ENCODE measurements at regions not wholly inside any gene's neighbourhood (a gene's known extent, or its start where the extent isn't known, plus 50 kb on each side); places are given as distances from the start of the nearest gene placed in this dataset.
A peak's percentile ranks its signal among the peaks of the same experiment; 100 is the strongest.
"Not testable (repeated sequence)": the region's sequence is repeated elsewhere in the genome, so short reads cannot be mapped to it uniquely, and the experiment has no call there.

- in situ Hi-C loops (cut with HindIII; ENCODE audit: low sequenced_read_pairs), result no loop called here
- DNase-seq (ENCODE audit: low spot score), result no peak
Measured at GRCh38 chr1:58948671-58949070, 164.8 kb upstream of the JUN start.

- in situ Hi-C loops (cut with HindIII; ENCODE audit: low sequenced_read_pairs), result no loop called here
- DNase-seq (ENCODE audit: low spot score), result no peak
Measured at GRCh38 chr1:58949551-58950220, 165.8 kb upstream of the JUN start.

DNA sequence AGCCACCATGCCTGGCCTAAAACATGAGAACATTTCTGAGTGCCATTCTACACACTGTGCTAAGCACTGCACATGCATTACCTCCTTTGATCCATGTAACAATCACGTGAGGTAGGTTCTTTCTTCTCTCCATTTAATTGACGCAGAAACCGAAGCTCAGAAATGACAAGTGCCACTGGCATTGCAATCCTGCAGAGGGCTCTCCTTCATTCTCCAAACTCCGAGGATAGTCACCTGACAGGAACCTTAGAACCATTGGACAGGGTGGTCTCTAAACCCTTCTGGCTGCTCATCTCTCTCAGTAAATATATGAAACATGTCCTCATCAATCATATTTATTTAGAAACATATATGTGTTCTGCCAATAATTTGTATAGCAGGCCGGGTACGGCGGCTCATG is 167.1 kb upstream of the JUN start:
- in situ Hi-C loops (cut with HindIII; ENCODE audit: low sequenced_read_pairs), result no loop called here
- no peak for DNase-seq (ENCODE audit: low spot score)

GRCh38 chr1:58953951-58954350 is 170.1 kb upstream of the JUN start:
- in situ Hi-C loops (cut with HindIII; ENCODE audit: low sequenced_read_pairs), result not testable (repeated sequence)

GRCh38 chr1:58963287-58963686 is 179.4 kb upstream of the JUN start:
- in situ Hi-C loops (cut with HindIII; ENCODE audit: low sequenced_read_pairs); DNase-seq (ENCODE audit: low spot score): not testable (repeated sequence)

More at GRCh38 chr1:58953951-58954350, 170.1 kb upstream of the JUN start:
- not testable (repeated sequence) for DNase-seq (ENCODE audit: low spot score)

DNA sequence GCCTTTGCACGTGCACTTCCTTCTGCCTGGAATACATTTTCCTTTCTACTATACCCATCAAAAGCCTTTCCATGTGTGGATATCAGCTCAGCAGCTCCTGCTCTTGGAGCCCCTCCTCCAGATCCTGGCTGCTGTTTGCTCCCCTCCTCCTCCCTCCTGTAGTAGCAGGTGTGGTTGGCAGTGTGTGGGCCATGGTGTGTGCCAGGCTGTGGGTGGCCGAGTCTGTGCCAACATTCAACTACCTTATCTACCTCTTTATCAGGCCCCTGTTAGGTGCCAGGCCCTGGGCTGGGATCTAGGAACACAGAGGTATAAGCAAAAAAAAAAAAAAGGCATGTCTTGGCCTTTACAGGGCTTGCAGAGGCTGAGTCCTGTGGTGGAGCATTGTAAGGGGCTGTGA is 180.6 kb upstream of the JUN start:
- in situ Hi-C loops (cut with HindIII; ENCODE audit: low sequenced_read_pairs), result no loop called here
- no peak for DNase-seq (ENCODE audit: low spot score)

GRCh38 chr1:58964880-58965279 is 181.0 kb upstream of the JUN start:
- in situ Hi-C loops (cut with HindIII; ENCODE audit: low sequenced_read_pairs), result no loop called here
- DNase-seq (ENCODE audit: low spot score), result no peak

- in situ Hi-C loops (cut with HindIII; ENCODE audit: low sequenced_read_pairs), result no loop called here
- no peak for DNase-seq (ENCODE audit: low spot score)
Measured at GRCh38 chr1:58966103-58966916, 182.5 kb upstream of the JUN start.

DNA sequence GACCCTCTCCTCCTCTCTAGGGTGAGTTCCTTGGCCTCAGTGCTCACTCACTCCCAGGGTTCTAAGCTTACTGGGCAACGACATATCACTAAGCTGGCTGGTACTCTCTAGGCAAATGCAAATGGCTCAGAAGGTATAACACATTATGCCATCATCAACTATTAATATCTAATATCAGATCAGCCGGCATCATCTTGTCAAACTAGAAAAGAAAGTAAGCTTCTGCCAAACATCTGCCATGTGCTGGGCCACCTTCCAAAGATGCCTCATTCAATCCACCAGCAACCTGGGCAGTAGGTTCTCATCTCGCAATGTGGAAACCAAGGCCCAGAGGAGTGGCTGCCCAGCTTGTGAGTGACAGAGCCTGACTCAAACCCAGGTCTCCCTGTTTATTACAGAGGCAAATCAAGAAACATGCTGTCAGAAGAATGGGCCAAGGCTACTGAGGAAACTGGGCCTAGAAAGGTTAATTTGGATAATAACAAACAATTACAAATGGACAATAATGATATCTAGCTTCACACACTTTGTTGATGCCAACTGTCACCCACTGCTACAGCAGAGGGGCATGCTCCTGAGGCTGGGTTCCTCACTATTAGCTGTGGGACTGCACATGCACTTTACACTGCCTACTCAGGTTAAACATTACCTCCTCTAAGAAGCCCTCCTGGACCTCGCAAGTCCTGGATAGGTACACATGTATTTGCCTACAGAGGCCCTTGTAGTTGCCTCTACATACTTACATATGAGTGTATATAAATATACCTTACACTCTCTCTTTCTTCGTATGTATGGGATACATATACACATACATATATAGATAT is 183.3 kb upstream of the JUN start:
- no peak for DNase-seq (ENCODE audit: low spot score)

GRCh38 chr1:58968360-58968952 is 184.6 kb upstream of the JUN start:
- in situ Hi-C loops (cut with HindIII; ENCODE audit: low sequenced_read_pairs), result no loop called here
- peak; percentile 68 for DNase-seq (ENCODE audit: low spot score)

More for the DNA sequence above, 183.3 kb upstream of the JUN start:
- in situ Hi-C loops (cut with HindIII; ENCODE audit: low sequenced_read_pairs), result no loop called here

GRCh38 chr1:58969176-58969575 is 185.3 kb upstream of the JUN start:
- in situ Hi-C loops (cut with HindIII; ENCODE audit: low sequenced_read_pairs); DNase-seq (ENCODE audit: low spot score): not testable (repeated sequence)

DNA sequence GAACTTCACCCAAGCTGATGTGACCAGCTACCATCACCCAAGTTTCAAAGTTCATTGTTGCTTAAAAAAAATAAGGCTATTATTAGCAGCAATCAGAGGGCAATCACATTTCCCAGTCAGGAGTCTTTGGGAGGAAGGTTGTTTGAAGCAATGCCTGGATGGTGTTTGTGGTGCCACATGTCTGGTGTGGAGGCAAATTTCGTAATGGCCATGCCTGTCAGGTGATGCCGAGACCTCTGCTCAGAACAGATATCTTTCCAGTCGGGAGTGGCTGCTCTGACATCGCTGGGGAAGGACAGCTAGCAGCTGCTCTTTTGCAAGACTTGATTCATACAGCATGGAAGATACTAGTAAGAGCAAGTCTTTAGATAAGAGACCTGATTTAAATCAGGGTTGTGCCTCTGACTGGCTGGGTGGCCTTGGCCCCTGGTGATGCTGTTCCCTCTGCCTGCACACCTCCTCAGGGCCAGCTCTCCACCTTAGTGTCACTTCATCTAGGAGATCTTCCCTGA is 187.8 kb upstream of the JUN start:
- in situ Hi-C loops (cut with HindIII; ENCODE audit: low sequenced_read_pairs), result no loop called here
- DNase-seq (ENCODE audit: low spot score), result no peak

- DNase-seq (ENCODE audit: low spot score), result no peak
- in situ Hi-C loops (cut with HindIII; ENCODE audit: low sequenced_read_pairs), result no loop called here
Measured at GRCh38 chr1:58975888-58976287, 192.0 kb upstream of the JUN start.

DNA sequence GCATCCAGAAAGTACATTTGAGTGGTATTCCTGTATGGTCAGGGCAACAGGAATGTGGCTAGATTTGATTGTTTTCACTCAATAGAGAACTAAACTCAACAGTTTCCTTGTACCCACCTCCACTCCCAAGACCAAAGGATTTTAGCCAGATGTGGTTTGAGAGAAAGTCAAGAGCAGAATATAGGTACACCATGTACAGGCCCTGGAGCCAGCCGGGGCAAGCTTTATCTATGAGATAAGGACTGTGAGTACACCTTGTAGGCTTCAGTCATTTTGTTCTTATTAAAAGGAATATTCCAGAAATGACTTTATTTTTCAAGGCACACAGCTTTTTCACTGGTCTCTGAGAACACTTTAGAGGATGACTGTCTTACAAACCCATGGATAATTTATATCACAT is 192.4 kb upstream of the JUN start:
- no peak for DNase-seq (ENCODE audit: low spot score)
- in situ Hi-C loops (cut with HindIII; ENCODE audit: low sequenced_read_pairs), result no loop called here

DNA sequence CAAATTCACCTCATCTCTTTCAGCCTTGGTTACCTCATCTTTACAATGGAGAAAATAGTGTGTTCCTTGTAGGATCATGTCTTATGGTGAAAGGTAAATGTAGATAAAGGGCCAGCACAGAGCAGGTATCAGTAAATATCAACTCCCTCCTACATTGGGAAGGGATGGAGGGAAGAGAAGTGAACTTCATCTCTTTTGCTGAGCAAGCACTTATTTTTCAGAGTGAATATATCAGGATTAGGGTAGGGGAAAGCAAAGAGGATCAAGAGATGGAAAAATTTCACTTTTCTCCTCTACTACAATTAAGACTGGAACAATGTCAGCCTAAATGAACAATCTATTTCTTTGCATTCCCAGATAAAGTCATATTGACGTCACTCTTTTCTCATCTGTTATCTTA is 193.8 kb upstream of the JUN start:
- in situ Hi-C loops (cut with HindIII; ENCODE audit: low sequenced_read_pairs), result no loop called here
- no peak for DNase-seq (ENCODE audit: low spot score)

DNA sequence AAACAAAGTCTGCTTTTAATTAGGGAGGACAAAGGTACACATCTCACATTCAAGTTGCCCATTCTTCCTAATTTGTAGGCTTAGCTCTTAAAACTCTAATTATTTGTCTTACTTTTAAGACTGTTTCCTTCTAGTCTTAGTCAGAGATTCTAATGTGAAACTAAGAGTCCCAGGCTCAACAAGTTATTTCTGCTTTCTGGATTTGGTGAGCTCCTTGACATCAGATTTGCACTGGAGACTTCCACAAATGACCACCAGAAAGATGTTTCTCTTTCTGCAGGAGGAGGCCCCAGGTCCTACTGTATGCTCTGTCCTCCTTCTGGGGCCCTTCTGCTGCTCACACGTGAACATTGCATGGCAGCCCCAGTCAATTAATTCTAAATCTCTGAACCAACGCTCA is 194.2 kb upstream of the JUN start:
- in situ Hi-C loops (cut with HindIII; ENCODE audit: low sequenced_read_pairs), result no loop called here
- DNase-seq (ENCODE audit: low spot score), result no peak

DNA sequence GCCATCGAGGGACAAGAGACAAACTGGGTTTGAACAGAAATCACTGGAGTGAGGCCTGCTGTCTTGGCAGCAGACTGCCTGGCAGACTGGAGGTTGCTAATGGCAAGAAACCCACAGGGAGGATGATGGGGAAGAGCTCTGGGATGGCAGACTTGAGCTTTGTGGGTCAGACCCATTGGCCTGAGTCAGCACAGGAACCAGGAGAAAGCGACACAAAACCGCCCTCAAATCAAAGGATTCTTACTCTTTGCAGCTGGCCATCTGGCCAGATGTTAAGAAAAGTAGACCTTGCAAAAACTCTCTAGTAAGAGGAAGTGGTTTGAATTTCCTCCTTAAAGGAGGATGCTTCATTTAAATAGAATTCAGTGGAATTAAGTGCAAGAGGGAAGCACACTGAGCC is 195.2 kb upstream of the JUN start:
- DNase-seq (ENCODE audit: low spot score), result no peak
- in situ Hi-C loops (cut with HindIII; ENCODE audit: low sequenced_read_pairs), result no loop called here

DNA sequence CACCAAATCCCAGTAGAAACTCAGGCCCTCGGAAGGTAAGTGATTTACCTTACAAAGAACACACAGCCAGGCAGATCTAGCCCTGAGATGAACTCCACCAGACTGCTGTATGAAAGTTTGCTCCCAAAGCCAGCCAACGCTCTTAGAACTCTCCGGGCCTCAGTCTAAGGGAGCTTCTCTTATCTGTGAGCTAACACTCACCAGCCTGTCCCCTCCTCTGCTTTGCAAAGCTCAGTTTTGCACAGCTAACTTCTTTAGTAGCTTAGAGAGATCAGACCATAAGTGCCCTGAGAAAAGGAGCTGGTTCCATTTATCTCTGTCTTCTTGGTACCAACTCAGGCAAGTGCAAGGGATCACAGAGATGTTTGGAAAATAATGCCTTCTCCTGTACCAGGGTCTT is 195.8 kb upstream of the JUN start:
- in situ Hi-C loops (cut with HindIII; ENCODE audit: low sequenced_read_pairs), result no loop called here
- no peak for DNase-seq (ENCODE audit: low spot score)

- DNase-seq (ENCODE audit: low spot score), result no peak
- in situ Hi-C loops (cut with HindIII; ENCODE audit: low sequenced_read_pairs), result no loop called here
Measured at GRCh38 chr1:58981392-58981791, 197.5 kb upstream of the JUN start.

Measured in G401 (cell line).